Psoas muscle (tissue), 7 donors: ENCODE measurements at regions not wholly inside any gene's neighbourhood (a gene's known extent, or its start where the extent isn't known, plus 50 kb on each side); places are given as distances from the start of the nearest gene placed in this dataset.

Experiments
- ATAC-seq, 4 donors: fragments of 200-7000 bp; cut with Tn5 transposase; one replicate each; pipeline ENCODE4 v1.9.1; 2020; ENCODE audit warnings: moderate library complexity in 3 of 4, mild to moderate bottlenecking in 2 of 4
- DNase-seq, 2 donors: peaks; one replicate each; pipeline ENCODE4 v3.0.0-alpha.2; 2020
- H3K27ac ChIP-seq: fragments of 200-600 bp; one replicate; pipeline ENCODE4 v1.8.0; 2022
- H3K27me3 ChIP-seq, 3 donors: fragments of 200-600 bp in 1 of 3; one replicate each; pipeline versions ENCODE4 v1.6.1 to v1.8.0; 2013 to 2022; ENCODE audit warnings: low read length in 2 of 3, mild to moderate bottlenecking in 2 of 3, moderate library complexity in 1 of 3; ENCODE audit not compliant: insufficient read depth in 3 of 3
- H3K36me3 ChIP-seq, 2 donors: fragments of 200-600 bp in 1 of 2; one replicate each; pipeline versions ENCODE4 v1.6.1 to v1.8.0; 2013 to 2022; ENCODE audit warnings: low read depth in 1 of 2, mild to moderate bottlenecking in 1 of 2, moderate library complexity in 1 of 2; ENCODE audit not compliant: insufficient read depth in 1 of 2
- H3K4me1 ChIP-seq: fragments of 200-600 bp; one replicate; pipeline ENCODE4 v1.8.0; 2022
- H3K4me3 ChIP-seq: fragments of 200-600 bp; one replicate; pipeline ENCODE4 v1.8.0; 2022; ENCODE audit warnings: mild to moderate bottlenecking
- H3K9me3 ChIP-seq: fragments of 200-600 bp; one replicate; pipeline ENCODE4 v1.8.0; 2022
- CTCF ChIP-seq: fragments of 200-600 bp; IDR thresholded peaks from one replicate; pipeline ENCODE4 v1.8.0; 2022; ENCODE audit warnings: antibody characterized with exemption
- WGBS, 3 donors: extraction: QIAGEN DNeasy Blood & Tissue Kit; methylation state at CpG; one replicate each; pipeline versions ENCODE4 v1.1.6 to v1.1.7; 2013; 5-methylcytosine and 5-hydroxymethylcytosine counted together
- intact Hi-C, 2 donors: fragments of 100-400 bp; cut with DNase I; formaldehyde crosslinking; loops; one replicate each; pipeline versions ENCODE4 v1.11.0 to v1.14.2; 2022
- donor health status: healthy with polysubstance abuse.
- donor health status: DM: no; HTN: no; CAD: no; lungs with moderate emphysema.
- donor health status: Bipolar disorder and iron deficiency.
- donor health status: healthy.
- donor health status: DM: yes; HTN: yes; CAD: no.
- donor health status: DM: no; HTN: no; CAD: no.
- donor health status: DM: yes; HTN: yes; CAD: no.

- intact Hi-C loops: no loop called here
Measured at GRCh38 chr12:61796846-61797245, 463.4 kb upstream of the USP15 start.

GRCh38 chr12:61797266-61797665 is 462.9 kb upstream of the USP15 start:
- Histone ChIP-seq H3K36me3 (no peaks in the 10 kb centered on the region), H3K27me3 (no peaks in the 10 kb centered on the region), H3K27ac (no peak overlapping the region), H3K9me3 (no peaks in the 10 kb centered on the region), H3K4me1 (no peaks in the 10 kb centered on the region), H3K4me3 (no peak overlapping the region)
- ATAC-seq (no peak), DNase-seq (no peak)
- intact Hi-C loops: no loop called here
- no peak for TF ChIP-seq CTCF
- 1 to 15% (median 3%) methylated on average over 1 of the region's 1 CpG for WGBS, 3 donors

More at GRCh38 chr12:61796846-61797245, 463.4 kb upstream of the USP15 start:
- DNase-seq: no peak
- Histone ChIP-seq H3K9me3 (no peaks in the 10 kb centered on the region), H3K36me3 (no peaks in the 10 kb centered on the region), H3K4me1 (no peaks in the 10 kb centered on the region), H3K27me3 (no peaks in the 10 kb centered on the region), H3K27ac (no peak overlapping the region), H3K4me3 (no peak overlapping the region)
- 23 to 27% (median 24%) methylated on average over 1 of the region's 1 CpG for WGBS, 3 donors
- no peak for TF ChIP-seq CTCF
- no peak for ATAC-seq

GRCh38 chr12:61798778-61799177 is 461.4 kb upstream of the USP15 start:
- H3K4me3 ChIP-seq: no peak overlapping the region
- TF ChIP-seq CTCF: no peak

GRCh38 chr12:61804301-61804700 is 455.9 kb upstream of the USP15 start:
- no peak for TF ChIP-seq CTCF
- intact Hi-C loops: no loop called here
- Histone ChIP-seq H3K4me3 (no peak overlapping the region), H3K4me1 (no peaks in the 10 kb centered on the region), H3K36me3 (no peaks in the 10 kb centered on the region), H3K9me3 (no peaks in the 10 kb centered on the region), H3K27ac (no peak overlapping the region), H3K27me3 (no peaks in the 10 kb centered on the region)
- ATAC-seq (no peak), DNase-seq (no peak)

More at GRCh38 chr12:61798778-61799177, 461.4 kb upstream of the USP15 start:
- H3K4me1 ChIP-seq: no peaks in the 10 kb centered on the region
- no peaks in the 10 kb centered on the region for H3K36me3 ChIP-seq
- no peaks in the 10 kb centered on the region for H3K9me3 ChIP-seq
- no peak for ATAC-seq
- intact Hi-C loops: no loop called here
- no peak for DNase-seq
- no peaks in the 10 kb centered on the region for H3K27me3 ChIP-seq
- no peak overlapping the region for H3K27ac ChIP-seq

GRCh38 chr12:61808856-61809255 is 451.3 kb upstream of the USP15 start:
- no peaks in the 10 kb centered on the region for H3K9me3 ChIP-seq
- TF ChIP-seq CTCF: no peak
- WGBS, 3 donors: 84 to 87% (median 85%) methylated on average over 4 of the region's 4 CpGs

More at GRCh38 chr12:61808856-61809255, 451.3 kb upstream of the USP15 start:
- H3K27me3 ChIP-seq: no peaks in the 10 kb centered on the region
- H3K36me3 ChIP-seq: no peaks in the 10 kb centered on the region
- intact Hi-C loops: no loop called here
- DNase-seq (no peak), ATAC-seq (no peak)
- no peaks in the 10 kb centered on the region for H3K4me1 ChIP-seq
- H3K4me3 ChIP-seq: no peak overlapping the region
- no peak overlapping the region for H3K27ac ChIP-seq
